NCI-H460 (cell line): ENCODE measurements at regions not wholly inside any gene's neighbourhood (a gene's known extent, or its start where the extent isn't known, plus 50 kb on each side); places are given as distances from the start of the nearest gene placed in this dataset.
A peak's percentile ranks its signal among the peaks of the same experiment; 100 is the strongest.

Experiments used
- DNase-seq: peaks from one replicate; pipeline ENCODE4 v3.0.0-alpha.2; 2016; ENCODE audit warnings: low read depth; ENCODE audit errors: extremely low read depth

DNA sequence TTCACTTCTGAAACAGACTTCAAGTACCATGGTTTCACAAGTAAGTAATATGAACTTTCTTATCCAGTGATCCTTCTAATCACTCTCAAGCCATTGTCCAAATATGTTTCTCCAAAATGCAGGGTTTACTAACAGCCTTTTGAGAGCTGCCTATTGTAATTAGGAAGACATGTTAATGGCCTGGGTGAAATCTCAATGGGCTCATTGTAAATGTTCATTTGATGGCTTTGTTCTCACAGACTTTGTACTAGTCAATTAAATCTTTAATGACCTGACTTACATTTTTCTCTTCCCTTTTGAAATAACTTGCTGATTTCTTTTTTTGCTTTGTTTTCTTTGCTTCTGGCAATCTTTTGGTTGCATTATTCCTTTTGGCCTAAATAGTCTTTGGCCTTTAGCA, 444.8 kb downstream of the LIG4 start:
- no peak for DNase-seq

DNA sequence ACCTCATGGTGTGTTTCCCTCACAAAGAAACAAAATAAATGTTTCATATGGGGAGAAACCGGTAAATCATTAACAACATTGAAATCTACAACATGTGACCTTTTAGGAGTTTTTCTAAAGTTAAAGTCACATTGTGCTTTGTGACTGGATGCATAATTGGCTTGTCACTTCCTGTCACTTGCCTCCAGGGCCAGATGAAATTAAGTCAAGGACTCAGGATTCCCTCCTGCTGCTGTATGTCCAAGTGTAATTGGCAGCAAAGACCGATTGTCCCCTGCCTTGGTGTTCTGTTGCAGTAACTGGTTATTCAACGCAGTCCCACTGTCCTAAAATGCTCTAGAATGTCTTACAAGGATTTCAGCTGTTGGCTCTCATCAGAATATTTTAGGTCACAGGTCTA, 448.2 kb downstream of the LIG4 start:
- DNase-seq = no peak

DNA sequence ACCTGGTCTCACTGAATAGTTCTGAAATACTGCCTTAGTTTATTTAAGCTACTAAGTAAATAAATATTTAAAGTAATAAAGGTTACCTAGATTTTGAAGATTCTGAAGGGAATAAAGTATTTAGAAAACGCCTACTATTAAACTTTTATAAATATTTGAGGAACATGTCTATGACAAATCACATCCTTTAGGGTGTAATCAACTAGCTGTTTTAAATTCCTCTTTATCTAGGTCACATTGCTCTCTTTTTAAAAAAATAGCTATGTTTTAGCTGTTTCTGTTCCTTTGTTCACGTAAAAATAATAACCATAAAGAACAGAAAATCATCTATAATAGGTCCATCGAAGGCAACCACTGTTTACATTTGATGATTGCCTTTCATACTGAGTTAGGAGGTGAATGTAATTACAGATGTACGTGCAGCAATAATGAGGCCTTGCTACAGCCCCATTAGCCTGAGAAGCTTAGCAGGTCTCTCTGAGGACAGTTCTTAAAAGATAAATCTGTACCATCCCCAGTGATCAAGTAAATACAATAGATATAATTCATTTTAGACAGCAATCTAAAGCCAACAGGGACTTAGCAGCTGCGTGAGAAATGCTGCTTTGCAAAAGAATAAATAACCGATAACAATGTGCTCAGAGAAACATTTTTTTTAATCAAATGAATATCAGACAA, 449.5 kb downstream of the LIG4 start:
- no peak for DNase-seq

DNA sequence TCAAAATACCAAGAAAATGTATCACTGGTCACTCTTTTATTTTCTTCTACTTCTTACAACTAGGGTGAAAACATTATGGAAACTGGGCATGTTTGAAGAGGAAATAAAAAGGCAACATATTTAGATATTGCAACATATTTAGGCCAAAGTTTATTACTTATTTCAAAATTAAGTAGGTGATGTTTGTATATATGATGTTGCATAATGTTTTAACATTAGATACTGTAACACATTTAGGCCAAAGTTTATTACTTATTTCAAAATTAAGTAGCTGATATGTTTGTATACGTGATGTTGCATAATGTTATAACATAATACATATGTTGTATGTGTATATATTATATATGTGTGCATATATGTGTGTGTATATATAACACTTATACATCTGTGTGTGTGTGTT, 451.3 kb downstream of the LIG4 start:
- DNase-seq = no peak

GRCh38 chr13:107753748-107754147, 461.6 kb downstream of the LIG4 start:
- no peak for DNase-seq

GRCh38 chr13:107753291-107753690, 462.0 kb downstream of the LIG4 start:
- DNase-seq = peak; percentile 31

- DNase-seq = no peak
These were observed 471.4 kb downstream of the LIG4 start for GRCh38 chr13:107743983-107744382.

- DNase-seq = no peak
These were observed 471.8 kb downstream of the LIG4 start for GRCh38 chr13:107743526-107743925.

GRCh38 chr13:107743100-107743499, 472.2 kb downstream of the LIG4 start:
- no peak for DNase-seq

DNA sequence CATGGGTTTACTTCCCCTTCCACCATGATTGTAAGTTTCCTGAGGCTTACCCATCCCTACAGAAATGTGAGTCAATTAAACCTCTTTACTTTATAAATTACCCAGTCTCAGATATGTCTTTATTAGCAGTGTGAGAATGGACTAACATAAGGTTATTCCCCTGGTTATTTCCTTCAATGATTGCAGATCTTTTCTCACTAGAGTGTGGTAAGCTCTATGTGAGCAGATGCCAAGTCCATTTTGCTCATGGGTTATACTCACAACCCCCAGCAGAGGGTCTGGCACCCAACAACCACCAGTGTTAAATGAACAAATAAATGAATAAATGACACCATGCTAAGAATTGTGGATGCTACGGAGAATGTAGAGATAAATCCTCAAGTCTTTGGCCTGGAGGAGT, 472.8 kb downstream of the LIG4 start:
- DNase-seq = no peak

DNA sequence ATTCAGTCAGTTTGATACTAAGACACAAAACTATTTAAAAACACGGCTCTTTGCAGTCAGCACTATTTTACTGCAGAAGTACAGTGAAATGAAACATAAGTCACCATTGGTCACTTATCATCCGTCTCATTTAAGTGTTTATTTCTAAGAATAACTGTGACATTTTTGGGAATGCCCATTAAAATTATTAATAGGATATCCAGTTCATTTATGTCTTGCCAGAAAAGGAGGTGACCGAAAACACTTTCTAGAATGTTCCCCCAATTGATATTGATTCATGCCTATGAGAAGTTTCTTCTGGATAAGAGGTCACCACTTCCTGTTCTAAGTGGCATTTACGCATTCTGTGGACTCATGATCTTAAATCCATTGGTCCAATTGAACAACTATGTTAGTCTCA, 477.3 kb downstream of the LIG4 start:
- DNase-seq = no peak

GRCh38 chr13:107736731-107737130, 478.6 kb downstream of the LIG4 start:
- no peak for DNase-seq

DNA sequence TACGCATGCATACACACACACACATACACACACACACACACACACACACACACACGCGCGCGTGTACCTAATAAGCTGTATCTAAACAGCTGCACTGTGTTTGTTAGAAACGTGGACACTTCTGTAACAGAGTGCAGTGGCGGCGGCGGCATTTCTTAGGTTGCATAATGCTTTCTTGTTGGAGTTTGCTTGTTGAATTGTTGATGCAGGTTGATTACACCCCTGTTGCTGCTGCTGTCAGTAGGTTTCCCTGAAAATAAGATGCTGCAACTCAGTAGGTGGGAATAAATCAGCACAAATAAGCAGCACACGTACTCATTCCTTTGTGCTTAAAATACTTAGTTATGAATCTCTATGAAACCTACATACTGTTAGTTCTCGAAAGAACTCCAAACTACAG, 479.2 kb downstream of the LIG4 start:
- DNase-seq = no peak

DNA sequence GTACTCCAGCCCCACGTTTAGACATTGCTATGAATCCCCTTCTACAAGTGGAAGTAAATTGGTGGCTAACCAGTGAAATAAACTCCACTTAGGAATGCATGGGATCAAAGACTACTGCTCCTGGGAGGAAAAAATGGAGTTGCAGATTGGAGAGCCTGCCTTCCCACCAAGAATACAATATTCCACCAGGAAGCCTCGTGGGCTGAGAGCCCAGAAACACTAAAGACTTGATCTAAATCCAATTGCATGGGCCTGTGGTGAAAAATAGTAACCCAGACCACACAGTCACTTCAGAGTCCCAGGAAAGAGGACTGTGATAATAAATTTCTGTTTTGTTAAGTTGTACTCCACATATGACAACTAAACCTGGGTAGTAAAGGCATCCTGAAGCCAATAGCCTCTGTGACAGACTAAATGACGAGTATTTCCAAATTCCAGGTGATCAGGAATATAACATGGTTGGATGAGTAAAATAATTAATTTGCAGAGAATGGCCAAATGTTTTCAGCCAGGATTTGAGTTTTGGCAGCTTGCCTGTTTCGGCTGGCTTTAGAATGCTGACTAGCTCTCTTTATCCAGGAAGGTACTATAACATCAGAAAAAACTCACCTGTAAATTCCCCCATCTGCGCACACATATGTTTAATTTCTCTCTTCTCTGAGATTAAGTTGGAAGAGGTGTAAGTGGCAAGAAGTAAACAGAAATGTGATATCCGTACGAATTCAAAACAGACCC, 480.3 kb downstream of the LIG4 start:
- no peak for DNase-seq

DNA sequence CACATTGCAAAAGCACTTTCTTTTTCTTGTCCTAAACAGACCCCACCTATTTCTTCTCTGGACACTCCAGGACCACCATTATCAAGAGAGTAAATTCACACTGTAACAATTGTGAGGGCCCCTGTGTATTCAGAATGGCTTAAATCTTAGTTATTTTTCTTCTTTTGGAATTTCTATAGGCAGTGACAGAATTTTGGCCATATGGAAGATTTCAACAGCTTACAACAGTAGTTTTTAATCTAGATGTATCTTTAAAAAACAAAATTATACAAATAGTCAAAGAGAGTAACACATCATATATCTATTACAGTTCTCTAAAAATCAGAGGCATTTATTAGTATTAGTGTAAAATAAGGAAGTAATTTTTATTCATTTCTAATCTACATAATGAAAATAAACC, 482.1 kb downstream of the LIG4 start:
- DNase-seq = no peak

DNA sequence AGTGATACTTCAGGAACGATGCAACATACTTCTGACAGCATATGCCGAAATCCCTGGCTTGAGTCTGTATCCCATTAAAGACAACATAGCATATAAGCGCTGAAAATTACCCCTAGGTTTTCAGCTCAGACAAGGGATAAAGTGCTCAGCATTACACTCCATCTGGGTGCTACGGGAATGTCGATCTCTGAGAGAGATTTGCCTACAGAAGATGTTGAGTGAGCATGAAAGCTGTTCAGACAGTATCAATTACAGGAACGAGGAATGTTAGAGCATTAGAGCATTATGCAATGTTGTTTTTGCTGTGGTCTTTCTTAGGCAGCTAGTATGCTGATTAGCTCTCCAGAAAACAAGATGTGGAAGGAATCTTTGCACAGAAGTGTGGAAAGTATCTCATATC, 484.5 kb downstream of the LIG4 start:
- DNase-seq = no peak

GRCh38 chr13:107721125-107721869, 494.0 kb downstream of the LIG4 start:
- no peak for DNase-seq

DNA sequence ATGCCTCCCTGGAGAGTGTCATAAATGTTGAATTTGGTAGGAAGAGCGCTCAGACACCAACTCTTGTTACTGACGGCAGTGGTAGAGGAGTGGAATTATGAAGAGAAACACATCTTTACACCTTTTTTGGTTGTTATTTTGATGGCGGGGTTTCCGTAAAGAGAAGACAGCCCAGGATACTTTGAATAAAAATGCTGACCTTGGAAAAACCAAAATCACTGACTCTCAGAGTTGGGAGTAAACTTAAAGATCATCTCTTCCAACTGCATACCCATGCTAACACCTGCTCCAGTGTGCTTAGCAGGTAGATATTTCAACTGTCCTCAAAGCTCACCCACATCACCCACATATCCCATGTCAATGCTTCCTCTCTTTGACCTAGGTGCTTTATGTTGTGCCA, 498.6 kb downstream of the LIG4 start:
- DNase-seq = no peak

GRCh38 chr13:107716241-107716640, 499.1 kb downstream of the LIG4 start:
- DNase-seq = no peak

DNA sequence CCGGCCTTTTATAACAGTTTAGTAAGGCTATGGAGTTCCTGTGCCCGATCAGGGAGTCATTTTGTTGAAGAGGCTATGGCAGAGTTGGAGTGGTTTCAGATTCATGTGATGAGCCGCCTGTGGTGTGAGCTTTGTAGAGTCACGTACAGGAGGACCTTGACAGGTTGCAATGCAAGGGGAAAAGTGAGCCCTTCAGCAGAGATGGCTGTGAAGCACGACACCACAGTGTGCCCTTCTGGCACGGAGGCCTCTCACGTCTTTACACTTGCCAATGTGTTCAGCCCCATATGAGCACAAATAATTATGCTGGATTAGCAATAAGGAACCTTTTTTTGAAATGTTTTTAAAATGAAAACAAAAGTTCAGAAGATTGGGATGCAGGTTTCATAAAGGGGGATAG, 499.8 kb downstream of the LIG4 start:
- no peak for DNase-seq

DNA sequence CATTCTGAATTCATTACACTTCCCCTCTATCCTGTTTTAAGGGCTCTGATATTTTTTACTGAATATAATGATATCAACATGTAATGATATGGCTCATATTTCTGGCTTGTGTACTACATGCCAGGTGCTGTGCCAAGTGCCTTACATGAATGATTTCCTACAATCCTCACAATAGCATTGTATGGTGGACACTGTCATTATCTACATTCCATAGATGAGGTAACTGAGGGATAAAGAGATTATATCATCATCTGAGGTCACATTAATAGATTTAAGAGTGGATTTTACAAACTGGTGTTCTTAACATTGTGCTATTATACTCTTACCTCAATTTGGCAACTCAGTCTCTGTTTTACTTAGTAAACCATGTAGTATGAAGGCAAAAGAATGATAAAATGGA, 502.0 kb downstream of the LIG4 start:
- no peak for DNase-seq
